ENCODE measurements at regions not wholly inside any gene's neighbourhood (a gene's known extent, or its start where the extent isn't known, plus 50 kb on each side); places are given as distances from the start of the nearest gene placed in this dataset.

DNA sequence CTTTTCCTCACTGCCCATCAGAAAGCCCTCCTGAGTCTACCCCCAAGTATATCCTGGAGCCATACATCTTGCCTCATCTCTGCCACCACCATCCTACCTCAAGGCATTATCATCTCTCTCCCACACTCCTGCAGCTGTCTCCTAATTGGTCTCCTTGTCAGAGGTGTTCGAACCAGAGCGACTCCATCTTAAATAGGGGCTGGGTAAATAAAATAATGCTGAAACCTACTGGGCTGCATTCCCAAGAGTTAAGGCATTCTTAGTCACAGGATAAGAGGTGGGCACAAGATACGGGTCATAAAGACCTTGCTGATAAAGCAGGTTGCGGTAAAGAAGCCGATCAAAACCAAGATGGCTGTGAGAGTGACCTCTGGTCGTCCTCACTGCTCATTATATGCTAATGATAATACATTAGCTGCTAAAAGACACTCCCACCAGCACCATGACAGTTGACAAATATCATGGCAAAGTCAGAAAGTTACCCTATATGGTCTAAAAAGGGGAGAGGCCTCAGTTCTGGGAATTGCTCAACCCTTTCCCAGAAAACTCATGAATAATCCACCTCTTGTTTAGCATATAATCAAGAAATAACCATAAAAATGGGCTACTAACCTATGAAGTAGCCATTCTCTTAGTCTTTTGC, 97.0 kb upstream of the C16orf82 start:
- TF ChIP-seq POLR2A (IDR thresholded peaks at IDR 0.05): no peak
- TF ChIP-seq, protein P1, sequence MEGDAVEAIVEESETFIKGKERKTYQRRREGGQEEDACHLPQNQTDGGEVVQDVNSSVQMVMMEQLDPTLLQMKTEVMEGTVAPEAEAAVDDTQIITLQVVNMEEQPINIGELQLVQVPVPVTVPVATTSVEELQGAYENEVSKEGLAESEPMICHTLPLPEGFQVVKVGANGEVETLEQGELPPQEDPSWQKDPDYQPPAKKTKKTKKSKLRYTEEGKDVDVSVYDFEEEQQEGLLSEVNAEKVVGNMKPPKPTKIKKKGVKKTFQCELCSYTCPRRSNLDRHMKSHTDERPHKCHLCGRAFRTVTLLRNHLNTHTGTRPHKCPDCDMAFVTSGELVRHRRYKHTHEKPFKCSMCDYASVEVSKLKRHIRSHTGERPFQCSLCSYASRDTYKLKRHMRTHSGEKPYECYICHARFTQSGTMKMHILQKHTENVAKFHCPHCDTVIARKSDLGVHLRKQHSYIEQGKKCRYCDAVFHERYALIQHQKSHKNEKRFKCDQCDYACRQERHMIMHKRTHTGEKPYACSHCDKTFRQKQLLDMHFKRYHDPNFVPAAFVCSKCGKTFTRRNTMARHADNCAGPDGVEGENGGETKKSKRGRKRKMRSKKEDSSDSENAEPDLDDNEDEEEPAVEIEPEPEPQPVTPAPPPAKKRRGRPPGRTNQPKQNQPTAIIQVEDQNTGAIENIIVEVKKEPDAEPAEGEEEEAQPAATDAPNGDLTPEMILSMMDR (IDR thresholded peaks at IDR 0.05): no peak
- intact Hi-C loops (cut with DNase I; ENCODE audit: low total_unique reads): no loop called here
- no peak for DNase-seq (ENCODE audit: low spot score in 2 of 2)
- 86% methylated on average over 6 of the region's 6 CpGs for WGBS, 2 donors
- no peak overlapping the region for H3K4me3 ChIP-seq (ENCODE audit: low read depth, poor library complexity, severe bottlenecking)

DNA sequence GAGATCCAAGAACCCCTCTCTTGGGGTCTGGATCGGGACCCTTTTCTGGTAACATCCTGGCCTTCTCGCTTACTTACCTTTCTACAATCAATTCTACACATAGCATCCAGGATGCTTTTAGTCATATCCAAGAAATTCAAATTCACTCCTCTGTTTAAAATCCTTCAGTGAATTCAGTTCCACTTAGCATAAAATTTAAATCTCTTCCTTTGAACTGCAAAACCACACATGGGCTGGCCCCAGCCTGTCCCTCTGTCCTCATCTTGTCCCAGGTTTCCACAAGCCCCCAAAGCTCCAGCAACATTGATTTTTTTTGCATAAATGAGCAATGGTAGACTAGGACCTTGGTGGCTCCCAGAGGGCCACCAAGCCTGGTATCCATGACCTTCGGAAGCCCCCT, 96.4 kb upstream of the C16orf82 start:
- no peak for DNase-seq (ENCODE audit: low spot score in 2 of 2)
- H3K4me3 ChIP-seq (ENCODE audit: low read depth, poor library complexity, severe bottlenecking): no peak overlapping the region
- intact Hi-C loops (cut with DNase I; ENCODE audit: low total_unique reads): no loop called here
- TF ChIP-seq POLR2A (IDR thresholded peaks at IDR 0.05): no peak
- TF ChIP-seq, protein P1 (IDR thresholded peaks at IDR 0.05): no peak
- 88 to 93% methylated on average over 3 of the region's 3 CpGs for WGBS, 2 donors

DNA sequence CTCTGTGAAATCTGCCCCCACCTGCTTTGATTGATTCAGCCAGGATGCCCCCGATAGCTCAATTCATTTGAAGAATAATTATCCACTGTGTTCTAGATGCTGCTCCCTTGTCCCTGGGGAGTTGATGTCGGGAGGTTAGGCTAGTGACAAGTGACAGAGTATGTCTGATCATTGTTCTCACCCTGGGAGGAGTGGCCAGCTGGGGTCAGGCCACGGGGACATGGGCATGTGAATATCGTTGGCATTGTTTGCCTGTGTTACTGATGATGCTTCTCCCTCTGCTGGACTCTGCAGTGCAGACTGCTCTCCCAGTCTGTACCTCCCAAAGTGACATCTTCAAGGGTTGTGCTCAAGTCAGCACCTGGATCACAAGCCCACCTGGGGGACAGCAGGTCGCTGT, 89.9 kb upstream of the C16orf82 start:
- no peak overlapping the region for H3K4me3 ChIP-seq (ENCODE audit: low read depth, poor library complexity, severe bottlenecking)
- TF ChIP-seq POLR2A (IDR thresholded peaks at IDR 0.05): no peak
- no peak for DNase-seq (ENCODE audit: low spot score in 2 of 2)
- WGBS, 2 donors: 66 to 73% methylated on average over 5 of the region's 5 CpGs
- intact Hi-C loops (cut with DNase I; ENCODE audit: low total_unique reads): no loop called here

DNA sequence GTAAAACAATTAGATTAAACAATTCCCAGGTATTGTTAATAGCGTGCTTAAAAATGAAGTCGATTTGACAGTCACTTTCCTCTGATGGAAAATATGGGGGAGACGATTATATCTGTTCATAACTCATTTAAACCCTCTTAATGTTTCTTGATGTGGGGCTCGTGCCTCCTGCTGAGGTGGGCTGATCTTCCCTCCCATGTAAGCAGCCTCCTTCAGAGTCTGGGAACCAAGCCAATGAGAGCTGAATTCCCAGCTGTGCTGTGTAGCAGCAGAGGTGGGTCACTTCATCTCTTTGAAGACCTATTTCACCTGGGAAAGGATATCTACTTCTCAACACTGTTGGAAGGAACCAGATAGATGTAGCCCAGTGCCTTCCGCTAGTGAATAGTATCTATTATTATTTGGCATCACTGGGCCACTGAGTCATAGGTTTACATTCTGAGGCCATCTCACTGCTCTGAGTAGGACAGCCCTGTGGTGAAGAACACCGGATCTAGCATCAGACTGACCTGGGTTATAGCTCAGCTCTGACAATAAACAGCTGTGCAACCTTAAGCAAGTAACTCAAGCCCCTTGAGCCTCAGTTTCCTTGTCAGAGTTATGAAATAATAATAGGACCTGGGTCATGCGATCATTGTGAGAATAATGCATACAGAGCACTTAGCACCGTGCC, 85.3 kb upstream of the C16orf82 start:
- no peak for DNase-seq (ENCODE audit: low spot score in 2 of 2)
- WGBS, 2 donors: 60 to 70% methylated on average over 8 of the region's 8 CpGs
- TF ChIP-seq, protein P1 (IDR thresholded peaks at IDR 0.05): no peak
- no peak for TF ChIP-seq POLR2A (IDR thresholded peaks at IDR 0.05)
- no peak overlapping the region for H3K4me3 ChIP-seq (ENCODE audit: low read depth, poor library complexity, severe bottlenecking)
- intact Hi-C loops (cut with DNase I; ENCODE audit: low total_unique reads): loop anchor here (5.0 kb wide), 1 partner anchor 916 kb away; no protein-coding TSS in a partner anchor

DNA sequence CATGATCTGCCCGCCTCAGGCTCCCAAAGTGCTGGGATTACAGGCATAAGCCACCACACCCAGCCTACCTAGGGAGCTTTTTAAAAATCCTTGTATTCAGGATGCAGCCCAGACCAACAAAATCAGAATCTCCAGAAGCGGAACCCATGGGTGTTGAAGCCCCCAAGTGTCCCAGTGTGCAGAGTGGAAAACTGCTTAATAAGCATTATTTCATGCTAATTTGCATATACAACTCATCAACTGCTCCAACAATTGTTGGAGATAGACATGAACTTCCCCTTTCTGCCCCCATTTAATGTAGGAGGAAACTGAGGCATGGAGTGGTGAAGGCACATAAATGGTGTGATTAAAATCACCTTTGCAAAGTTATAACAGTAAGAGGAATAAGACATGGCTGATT, 84.3 kb upstream of the C16orf82 start:
- WGBS, 2 donors: 93 to 96% methylated on average over 2 of the region's 2 CpGs
- DNase-seq (ENCODE audit: low spot score in 2 of 2): peak in 1 of 2 donors; percentile 9

DNA sequence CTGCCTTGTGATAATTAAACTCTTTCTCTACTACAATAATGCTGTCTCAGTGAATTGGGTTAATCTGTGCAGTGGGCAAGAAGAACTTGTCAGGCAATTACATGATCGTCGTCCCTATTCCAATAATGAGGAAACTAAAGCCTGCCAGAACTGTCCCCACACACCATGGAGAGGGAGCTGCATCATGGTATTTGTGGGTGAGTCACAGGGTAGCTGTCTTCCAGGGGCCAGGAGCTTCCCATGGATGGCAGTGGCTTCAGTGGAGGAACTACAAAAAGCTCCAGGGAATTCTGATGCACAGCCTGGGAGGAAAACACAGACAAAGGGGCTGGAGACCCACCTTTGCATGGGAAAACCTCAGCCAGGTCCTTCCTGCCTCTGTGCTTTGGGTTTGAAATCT, 83.3 kb upstream of the C16orf82 start:
- intact Hi-C loops (cut with DNase I; ENCODE audit: low total_unique reads): loop anchor here (5.0 kb wide), 1 partner anchor 914 kb away; no protein-coding TSS in a partner anchor
- no peak overlapping the region for H3K4me3 ChIP-seq (ENCODE audit: low read depth, poor library complexity, severe bottlenecking)
- peak in 1 of 2 donors; percentile 20 for DNase-seq (ENCODE audit: low spot score in 2 of 2)
- TF ChIP-seq, protein P1 (IDR thresholded peaks at IDR 0.05): no peak
- no peak for TF ChIP-seq POLR2A (IDR thresholded peaks at IDR 0.05)
- 71 to 88% methylated on average over 2 of the region's 2 CpGs for WGBS, 2 donors

More for the DNA sequence above, 84.3 kb upstream of the C16orf82 start:
- TF ChIP-seq, protein P1 (IDR thresholded peaks at IDR 0.05): no peak
- no peak for TF ChIP-seq POLR2A (IDR thresholded peaks at IDR 0.05)
- intact Hi-C loops (cut with DNase I; ENCODE audit: low total_unique reads): loop anchor here (5.0 kb wide), 1 partner anchor 915 kb away; no protein-coding TSS in a partner anchor
- H3K4me3 ChIP-seq (ENCODE audit: low read depth, poor library complexity, severe bottlenecking): no peak overlapping the region
